Eye (tissue), 1 donor: ENCODE measurements at regions not wholly inside any gene's neighbourhood (a gene's known extent, or its start where the extent isn't known, plus 50 kb on each side); places are given as distances from the start of the nearest gene placed in this dataset.

ENCODE experiments used
- DNase-seq: peaks from one replicate; pipeline ENCODE4 v3.0.0-alpha.2; 2015

DNA sequence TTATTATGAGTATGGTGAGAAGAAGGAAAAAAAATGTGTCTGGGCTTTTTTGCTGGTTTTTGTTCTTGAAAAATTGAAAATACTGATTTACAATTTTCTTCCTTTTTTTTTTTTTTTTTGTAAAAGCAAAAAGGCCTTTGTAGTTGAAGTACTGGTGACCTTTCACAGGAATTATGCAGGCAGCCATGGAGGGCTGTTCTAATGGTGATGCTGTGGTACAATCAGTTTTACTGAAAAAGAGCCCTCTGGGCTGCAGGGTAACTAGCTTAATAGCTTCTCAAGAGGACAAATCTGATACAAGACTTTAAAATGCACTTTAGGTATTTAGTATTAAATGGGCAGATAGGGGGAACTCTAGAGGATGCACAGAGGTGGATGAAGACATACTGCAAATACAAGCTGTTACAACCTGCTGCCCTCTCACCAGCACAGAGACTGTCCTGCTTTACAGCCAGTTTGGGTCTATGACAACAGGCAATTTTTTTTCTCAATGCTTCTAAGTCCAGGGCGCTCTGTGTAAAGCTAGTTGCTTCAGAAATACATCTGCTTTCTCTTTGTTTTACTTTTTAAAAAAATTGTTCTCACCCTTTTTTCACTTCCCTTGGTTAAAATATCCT is 61.6 kb upstream of the HS3ST5 start:
- no peak for DNase-seq

GRCh38 chr6:114403858-114404257 is 61.0 kb upstream of the HS3ST5 start:
- DNase-seq: no peak

DNA sequence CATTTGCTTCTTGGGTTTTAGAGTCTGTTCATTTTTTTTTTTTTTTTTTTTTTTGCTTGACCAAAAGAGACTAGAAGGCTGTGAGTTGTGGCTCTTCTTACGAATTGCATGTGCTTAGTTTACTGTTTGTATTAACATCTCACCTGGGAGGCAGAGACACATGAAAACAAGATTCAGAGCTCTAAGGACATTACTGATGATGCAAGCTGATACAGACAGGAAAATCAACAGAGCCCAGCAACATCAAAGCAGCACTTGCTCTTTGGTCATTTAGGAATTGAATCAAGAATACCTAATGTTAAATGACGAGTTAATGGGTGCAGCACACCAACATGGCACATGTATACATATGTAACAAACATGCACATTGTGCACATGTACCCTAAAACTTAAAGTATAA is 55.7 kb upstream of the HS3ST5 start:
- no peak for DNase-seq
